ENCODE measurements at regions not wholly inside any gene's neighbourhood (a gene's known extent, or its start where the extent isn't known, plus 50 kb on each side); places are given as distances from the start of the nearest gene placed in this dataset.

DNA sequence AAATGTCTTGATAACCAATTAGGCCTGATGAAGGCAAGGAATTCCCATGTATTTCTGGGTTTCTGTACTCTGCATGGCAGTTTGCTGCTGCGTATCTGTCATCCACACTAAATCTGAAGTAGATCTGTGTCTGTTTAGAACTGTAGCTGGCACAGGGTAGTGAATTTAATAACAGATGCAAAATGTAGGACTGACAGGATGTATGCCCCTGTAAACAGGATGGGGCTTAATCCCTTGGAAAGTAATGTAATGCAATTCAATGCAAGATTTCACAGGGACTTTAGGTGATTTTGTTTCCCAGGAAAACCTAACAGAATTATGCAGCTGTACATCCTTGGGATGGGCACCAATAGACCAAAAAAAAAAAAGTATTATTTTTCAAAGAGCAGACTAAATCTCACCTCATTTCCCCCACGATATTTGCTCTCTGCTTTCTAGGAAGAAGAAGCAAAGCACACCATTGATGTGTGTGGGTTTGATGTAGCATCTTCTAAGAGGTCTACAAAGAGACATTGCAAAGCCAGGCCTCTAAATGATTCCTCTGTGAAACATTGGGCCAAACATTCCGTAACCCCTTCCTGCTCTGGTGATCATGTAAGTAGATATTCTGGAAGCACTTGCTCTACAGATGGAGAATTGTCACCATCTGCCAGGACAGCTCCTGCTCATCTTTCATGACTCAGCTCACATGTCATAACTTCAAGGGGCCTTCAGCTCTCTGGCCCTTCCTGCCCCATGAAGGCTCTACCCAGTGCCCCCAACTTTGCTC is 464.3 kb upstream of the RGMA start:
- TF ChIP-seq, protein P1, sequence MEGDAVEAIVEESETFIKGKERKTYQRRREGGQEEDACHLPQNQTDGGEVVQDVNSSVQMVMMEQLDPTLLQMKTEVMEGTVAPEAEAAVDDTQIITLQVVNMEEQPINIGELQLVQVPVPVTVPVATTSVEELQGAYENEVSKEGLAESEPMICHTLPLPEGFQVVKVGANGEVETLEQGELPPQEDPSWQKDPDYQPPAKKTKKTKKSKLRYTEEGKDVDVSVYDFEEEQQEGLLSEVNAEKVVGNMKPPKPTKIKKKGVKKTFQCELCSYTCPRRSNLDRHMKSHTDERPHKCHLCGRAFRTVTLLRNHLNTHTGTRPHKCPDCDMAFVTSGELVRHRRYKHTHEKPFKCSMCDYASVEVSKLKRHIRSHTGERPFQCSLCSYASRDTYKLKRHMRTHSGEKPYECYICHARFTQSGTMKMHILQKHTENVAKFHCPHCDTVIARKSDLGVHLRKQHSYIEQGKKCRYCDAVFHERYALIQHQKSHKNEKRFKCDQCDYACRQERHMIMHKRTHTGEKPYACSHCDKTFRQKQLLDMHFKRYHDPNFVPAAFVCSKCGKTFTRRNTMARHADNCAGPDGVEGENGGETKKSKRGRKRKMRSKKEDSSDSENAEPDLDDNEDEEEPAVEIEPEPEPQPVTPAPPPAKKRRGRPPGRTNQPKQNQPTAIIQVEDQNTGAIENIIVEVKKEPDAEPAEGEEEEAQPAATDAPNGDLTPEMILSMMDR (IDR thresholded peaks at IDR 0.05) = no peak
- TF ChIP-seq POLR2A (IDR thresholded peaks at IDR 0.05) = no peak
